ENCODE measurements at regions not wholly inside any gene's neighbourhood (a gene's known extent, or its start where the extent isn't known, plus 50 kb on each side); places are given as distances from the start of the nearest gene placed in this dataset.
"Not testable (repeated sequence)": the region's sequence is repeated elsewhere in the genome, so short reads cannot be mapped to it uniquely, and the experiment has no call there.

DNA sequence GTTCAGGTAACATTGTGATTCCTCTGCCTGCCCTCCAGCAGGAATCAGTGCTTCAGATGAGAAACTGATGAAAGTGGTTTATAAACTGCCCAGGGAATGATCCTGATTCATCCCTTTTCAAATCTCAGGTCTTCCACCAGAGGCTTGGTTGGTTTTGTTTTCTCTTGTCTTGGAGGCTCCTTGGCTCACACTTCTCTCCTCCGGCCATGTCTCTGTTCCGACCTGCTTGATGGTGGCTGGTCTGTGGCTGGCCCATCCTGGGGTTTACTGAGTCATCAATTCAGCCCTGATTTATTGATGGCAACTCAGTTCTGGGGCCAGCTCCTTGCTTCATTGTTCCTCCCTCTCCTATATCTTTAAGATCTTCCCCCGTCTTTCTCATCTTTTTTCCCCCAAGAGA lies 56.6 kb upstream of the SLC2A1 start:
- TF ChIP-seq, protein P1, sequence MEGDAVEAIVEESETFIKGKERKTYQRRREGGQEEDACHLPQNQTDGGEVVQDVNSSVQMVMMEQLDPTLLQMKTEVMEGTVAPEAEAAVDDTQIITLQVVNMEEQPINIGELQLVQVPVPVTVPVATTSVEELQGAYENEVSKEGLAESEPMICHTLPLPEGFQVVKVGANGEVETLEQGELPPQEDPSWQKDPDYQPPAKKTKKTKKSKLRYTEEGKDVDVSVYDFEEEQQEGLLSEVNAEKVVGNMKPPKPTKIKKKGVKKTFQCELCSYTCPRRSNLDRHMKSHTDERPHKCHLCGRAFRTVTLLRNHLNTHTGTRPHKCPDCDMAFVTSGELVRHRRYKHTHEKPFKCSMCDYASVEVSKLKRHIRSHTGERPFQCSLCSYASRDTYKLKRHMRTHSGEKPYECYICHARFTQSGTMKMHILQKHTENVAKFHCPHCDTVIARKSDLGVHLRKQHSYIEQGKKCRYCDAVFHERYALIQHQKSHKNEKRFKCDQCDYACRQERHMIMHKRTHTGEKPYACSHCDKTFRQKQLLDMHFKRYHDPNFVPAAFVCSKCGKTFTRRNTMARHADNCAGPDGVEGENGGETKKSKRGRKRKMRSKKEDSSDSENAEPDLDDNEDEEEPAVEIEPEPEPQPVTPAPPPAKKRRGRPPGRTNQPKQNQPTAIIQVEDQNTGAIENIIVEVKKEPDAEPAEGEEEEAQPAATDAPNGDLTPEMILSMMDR (IDR thresholded peaks at IDR 0.05; ENCODE audit: borderline replicate concordance, control extremely low read depth, extremely low read depth, insufficient read depth, missing control alignments), result no peak
- no peak for DNase-seq (ENCODE audit: low spot score)
- in situ Hi-C loops (cut with MboI; ENCODE audit: low sequenced_read_pairs, unreplicated experiment), result no loop called here

- in situ Hi-C loops (cut with MboI; ENCODE audit: low sequenced_read_pairs, unreplicated experiment); DNase-seq (ENCODE audit: low spot score): not testable (repeated sequence)
These were observed 55.9 kb upstream of the SLC2A1 start for GRCh38 chr1:43014579-43014978.

GRCh38 chr1:43011020-43011419 lies 52.4 kb upstream of the SLC2A1 start:
- no peak for DNase-seq (ENCODE audit: low spot score)
- in situ Hi-C loops (cut with MboI; ENCODE audit: low sequenced_read_pairs, unreplicated experiment), result no loop called here
- TF ChIP-seq, protein P1 (IDR thresholded peaks at IDR 0.05; ENCODE audit: borderline replicate concordance, control extremely low read depth, extremely low read depth, insufficient read depth, missing control alignments), result no peak

- DNase-seq (ENCODE audit: low spot score), result no peak
- in situ Hi-C loops (cut with MboI; ENCODE audit: low sequenced_read_pairs, unreplicated experiment), result no loop called here
- TF ChIP-seq, protein P1 (IDR thresholded peaks at IDR 0.05; ENCODE audit: borderline replicate concordance, control extremely low read depth, extremely low read depth, insufficient read depth, missing control alignments), result no peak
These were observed 50.6 kb upstream of the SLC2A1 start for GRCh38 chr1:43009274-43009673.

DNA sequence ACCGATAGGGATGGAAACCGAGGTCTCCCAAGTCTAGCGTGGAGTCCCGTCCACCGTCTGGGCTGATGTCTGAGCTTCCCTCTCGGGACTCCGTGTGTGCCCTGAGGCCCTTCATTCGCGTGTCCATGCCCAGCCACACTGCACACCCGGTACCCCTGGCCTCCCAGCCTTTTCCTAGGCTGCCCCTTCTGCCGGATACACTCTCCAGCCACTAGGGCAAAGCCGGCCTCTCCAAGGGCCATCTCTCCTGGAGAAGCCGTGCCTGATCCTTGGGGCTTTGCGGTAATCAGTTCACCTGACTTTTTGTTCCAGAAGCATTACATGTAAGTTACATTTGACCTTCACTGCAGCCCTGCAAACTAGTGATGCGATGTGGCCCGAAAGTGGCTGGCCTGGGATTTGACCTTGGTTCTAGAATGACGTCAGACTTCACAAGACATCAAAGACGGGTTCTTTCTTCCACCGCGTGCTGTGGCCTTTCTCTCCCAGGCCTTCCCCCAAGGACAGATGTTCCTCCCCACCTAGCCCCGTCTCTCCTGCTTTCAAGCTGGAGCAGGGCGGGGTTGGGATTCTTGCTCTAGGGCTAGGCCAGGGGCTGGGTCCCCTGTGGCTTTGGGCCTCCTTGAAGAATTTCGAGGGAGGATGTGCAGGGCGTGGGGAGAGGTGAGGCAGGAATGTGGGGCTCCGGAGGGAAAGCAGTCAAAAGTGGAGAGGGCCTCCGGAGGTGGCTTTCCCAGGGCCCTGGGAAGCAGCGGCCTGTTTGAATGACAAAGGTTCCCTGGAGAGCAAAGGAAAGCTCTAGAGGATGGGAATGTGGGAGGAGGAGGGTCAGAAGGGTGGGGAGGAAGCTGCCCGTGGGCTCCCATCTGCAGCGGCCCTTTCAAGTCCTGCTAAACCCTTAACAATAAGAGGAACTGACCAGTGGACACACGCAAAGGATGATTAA lies 49.7 kb upstream of the SLC2A1 start:
- TF ChIP-seq, protein P1 (IDR thresholded peaks at IDR 0.05; ENCODE audit: borderline replicate concordance, control extremely low read depth, extremely low read depth, insufficient read depth, missing control alignments), result no peak
- in situ Hi-C loops (cut with MboI; ENCODE audit: low sequenced_read_pairs, unreplicated experiment), result no loop called here
- DNase-seq (ENCODE audit: low spot score), result no peak

Measured in GM13976 (cell line).